Parathyroid adenoma (tissue), 2 donors: ENCODE measurements at regions not wholly inside any gene's neighbourhood (a gene's known extent, or its start where the extent isn't known, plus 50 kb on each side); places are given as distances from the start of the nearest gene placed in this dataset.

Experiments used
- H2AFZ ChIP-seq: fragments of 300-600 bp; sonication (generic); one replicate; pipeline ENCODE4 v1.7.0; 2017; ENCODE audit warnings: antibody characterized with exemption, mild to moderate bottlenecking
- H3K27ac ChIP-seq: fragments of 300-600 bp; sonication (generic); one replicate; pipeline ENCODE4 v1.7.0; 2017
- H3K27me3 ChIP-seq: fragments of 300-600 bp; sonication (generic); one replicate; pipeline ENCODE4 v1.7.0; 2017; ENCODE audit warnings: low read length; ENCODE audit not compliant: control insufficient read depth, insufficient read depth
- H3K36me3 ChIP-seq: fragments of 300-600 bp; sonication (generic); one replicate; pipeline ENCODE4 v1.7.0; 2017; ENCODE audit warnings: low read length; ENCODE audit not compliant: control insufficient read depth, insufficient read depth
- H3K4me1 ChIP-seq: fragments of 300-600 bp; sonication (generic); one replicate; pipeline ENCODE4 v1.7.0; 2017; ENCODE audit warnings: control low read depth
- H3K4me2 ChIP-seq: fragments of 300-600 bp; sonication (generic); one replicate; pipeline ENCODE4 v1.7.0; 2017; ENCODE audit warnings: low read length
- H3K4me3 ChIP-seq: fragments of 300-600 bp; sonication (generic); one replicate; pipeline ENCODE4 v1.7.0; 2017; ENCODE audit warnings: low read depth, low read length
- H3K79me2 ChIP-seq: fragments of 300-600 bp; sonication (generic); one replicate; pipeline ENCODE4 v1.7.0; 2017; ENCODE audit warnings: control low read depth
- H3K9ac ChIP-seq: fragments of 300-600 bp; sonication (generic); one replicate; pipeline ENCODE4 v1.7.0; 2017; ENCODE audit warnings: mild to moderate bottlenecking
- H3K9me3 ChIP-seq: fragments of 300-600 bp; sonication (generic); one replicate; pipeline ENCODE4 v1.7.0; 2017; ENCODE audit warnings: low read length; ENCODE audit not compliant: control insufficient read depth
- CTCF ChIP-seq: fragments of 300-600 bp; sonication (generic); IDR thresholded peaks from one replicate; pipeline ENCODE4 v1.7.0; 2017; ENCODE audit warnings: antibody characterized with exemption, mild to moderate bottlenecking
- donor health status: primary hyperparathyroidism.

DNA sequence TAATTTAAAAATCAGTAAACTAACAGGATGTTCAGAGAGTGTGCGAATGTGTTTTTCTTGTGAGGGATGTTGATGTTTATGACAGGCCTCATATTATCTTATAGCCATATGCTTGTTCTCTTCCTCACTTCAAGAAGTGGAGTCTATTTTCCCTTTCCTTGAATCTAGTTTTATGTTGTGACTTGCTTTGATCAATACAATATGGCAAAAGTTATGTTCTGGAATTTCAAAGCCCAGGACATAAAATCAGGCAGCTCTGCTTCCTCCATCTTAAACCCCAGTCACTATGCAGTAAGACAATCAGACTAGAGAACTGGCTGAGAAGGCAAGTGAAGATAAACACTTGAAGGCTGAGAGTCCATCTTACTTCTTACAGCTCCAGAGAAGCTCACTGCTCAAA lies 585.1 kb upstream of the NETO1 start:
- H3K79me2 ChIP-seq: no peaks in the 10 kb centered on the region
- no peaks in the 10 kb centered on the region for H3K36me3 ChIP-seq
- H3K9ac ChIP-seq: no peak overlapping the region
- H2AFZ ChIP-seq: no peak overlapping the region
- no peak for TF ChIP-seq CTCF
- no peaks in the 10 kb centered on the region for H3K9me3 ChIP-seq
- H3K4me1 ChIP-seq: no peaks in the 10 kb centered on the region
- H3K27ac ChIP-seq: no peak overlapping the region
- H3K27me3 ChIP-seq: no peaks in the 10 kb centered on the region
- no peak overlapping the region for H3K4me3 ChIP-seq
- H3K4me2 ChIP-seq: no peak overlapping the region

DNA sequence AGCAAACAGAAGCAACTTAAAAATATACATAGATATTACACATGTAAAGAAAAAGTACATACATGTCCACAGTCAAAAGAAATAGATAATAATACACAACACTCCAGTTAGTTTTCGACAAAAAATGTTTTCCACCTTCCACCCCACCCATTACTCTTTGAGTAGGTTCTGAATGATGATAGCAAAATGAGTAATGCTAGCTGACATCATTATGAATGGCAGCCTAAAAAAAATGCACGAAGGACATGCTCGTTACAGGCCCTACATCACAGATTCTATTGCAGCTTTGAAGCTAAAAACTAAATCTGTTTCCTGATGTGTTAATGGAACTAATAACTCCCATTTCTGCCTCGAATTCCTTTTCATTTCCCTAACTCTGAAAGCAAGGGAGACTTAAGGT lies 578.7 kb upstream of the NETO1 start:
- Histone ChIP-seq H3K9ac (no peak overlapping the region), H3K9me3 (no peaks in the 10 kb centered on the region), H3K36me3 (no peaks in the 10 kb centered on the region), H3K79me2 (no peaks in the 10 kb centered on the region), H3K4me3 (no peak overlapping the region), H2AFZ (no peak overlapping the region), H3K4me1 (no peaks in the 10 kb centered on the region), H3K27ac (no peak overlapping the region), H3K27me3 (no peaks in the 10 kb centered on the region), H3K4me2 (no peak overlapping the region)
- TF ChIP-seq CTCF: no peak

DNA sequence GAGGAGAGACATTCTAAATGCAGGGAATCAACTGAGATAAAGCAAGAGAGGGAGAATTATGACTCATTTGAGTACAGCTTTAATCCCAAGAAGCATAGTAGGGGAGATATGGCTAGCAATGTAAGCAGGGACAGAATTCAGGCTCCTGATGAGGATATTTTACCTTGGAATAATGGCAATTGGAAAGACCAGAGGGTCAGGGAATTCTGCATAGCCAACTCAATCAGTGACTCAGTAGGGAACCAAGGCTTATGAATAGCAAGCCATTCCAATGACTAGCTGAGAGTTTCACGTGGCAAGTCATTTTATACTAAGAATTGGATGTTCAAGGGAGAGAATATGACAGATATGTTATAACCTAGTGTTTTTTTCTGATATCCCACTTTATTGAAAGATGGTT lies 563.8 kb upstream of the NETO1 start:
- no peak overlapping the region for H3K27ac ChIP-seq
- H3K9ac ChIP-seq: no peak overlapping the region
- H2AFZ ChIP-seq: no peak overlapping the region
- no peak for TF ChIP-seq CTCF
- no peaks in the 10 kb centered on the region for H3K36me3 ChIP-seq
- H3K4me2 ChIP-seq: no peak overlapping the region
- H3K27me3 ChIP-seq: no peaks in the 10 kb centered on the region
- no peak overlapping the region for H3K4me3 ChIP-seq
- no peaks in the 10 kb centered on the region for H3K79me2 ChIP-seq
- H3K4me1 ChIP-seq: no peaks in the 10 kb centered on the region
- no peaks in the 10 kb centered on the region for H3K9me3 ChIP-seq

DNA sequence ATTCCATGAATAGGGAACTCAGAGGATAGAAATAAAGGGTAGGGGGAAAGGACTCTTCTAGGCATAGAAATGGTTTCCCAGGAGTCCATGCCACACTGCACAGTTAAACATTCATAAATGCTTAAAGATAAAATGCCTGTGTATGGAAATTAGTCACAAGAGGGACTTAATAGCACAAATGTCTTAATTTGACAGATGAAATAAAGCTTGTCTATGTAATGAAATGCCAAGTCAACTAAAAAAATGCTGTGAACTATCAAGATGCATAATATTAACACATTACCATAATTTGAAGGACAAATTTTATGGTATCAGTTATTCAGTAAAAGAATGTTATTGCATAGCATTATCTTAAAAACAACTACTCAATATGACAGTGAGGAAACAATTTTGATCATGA lies 553.2 kb upstream of the NETO1 start:
- no peaks in the 10 kb centered on the region for H3K27me3 ChIP-seq
- no peak overlapping the region for H3K4me2 ChIP-seq
- H3K9ac ChIP-seq: no peak overlapping the region
- H3K9me3 ChIP-seq: no peaks in the 10 kb centered on the region
- no peaks in the 10 kb centered on the region for H3K79me2 ChIP-seq
- no peak overlapping the region for H3K27ac ChIP-seq
- H3K4me3 ChIP-seq: no peak overlapping the region
- H3K36me3 ChIP-seq: no peaks in the 10 kb centered on the region
- no peak overlapping the region for H2AFZ ChIP-seq
- H3K4me1 ChIP-seq: no peaks in the 10 kb centered on the region
- TF ChIP-seq CTCF: no peak

GRCh38 chr18:73419531-73419930 lies 551.7 kb upstream of the NETO1 start:
- H3K9me3 ChIP-seq: no peaks in the 10 kb centered on the region

More at GRCh38 chr18:73419531-73419930, 551.7 kb upstream of the NETO1 start:
- H3K9ac ChIP-seq: no peak overlapping the region
- H3K36me3 ChIP-seq: no peaks in the 10 kb centered on the region
- no peaks in the 10 kb centered on the region for H3K27me3 ChIP-seq
- no peaks in the 10 kb centered on the region for H3K79me2 ChIP-seq
- no peaks in the 10 kb centered on the region for H3K4me1 ChIP-seq
- no peak overlapping the region for H3K4me3 ChIP-seq
- H3K27ac ChIP-seq: no peak overlapping the region
- no peak overlapping the region for H2AFZ ChIP-seq
- TF ChIP-seq CTCF: no peak
- H3K4me2 ChIP-seq: no peak overlapping the region
